ENCODE measurements at regions not wholly inside any gene's neighbourhood (a gene's known extent, or its start where the extent isn't known, plus 50 kb on each side); places are given as distances from the start of the nearest gene placed in this dataset.

DNA sequence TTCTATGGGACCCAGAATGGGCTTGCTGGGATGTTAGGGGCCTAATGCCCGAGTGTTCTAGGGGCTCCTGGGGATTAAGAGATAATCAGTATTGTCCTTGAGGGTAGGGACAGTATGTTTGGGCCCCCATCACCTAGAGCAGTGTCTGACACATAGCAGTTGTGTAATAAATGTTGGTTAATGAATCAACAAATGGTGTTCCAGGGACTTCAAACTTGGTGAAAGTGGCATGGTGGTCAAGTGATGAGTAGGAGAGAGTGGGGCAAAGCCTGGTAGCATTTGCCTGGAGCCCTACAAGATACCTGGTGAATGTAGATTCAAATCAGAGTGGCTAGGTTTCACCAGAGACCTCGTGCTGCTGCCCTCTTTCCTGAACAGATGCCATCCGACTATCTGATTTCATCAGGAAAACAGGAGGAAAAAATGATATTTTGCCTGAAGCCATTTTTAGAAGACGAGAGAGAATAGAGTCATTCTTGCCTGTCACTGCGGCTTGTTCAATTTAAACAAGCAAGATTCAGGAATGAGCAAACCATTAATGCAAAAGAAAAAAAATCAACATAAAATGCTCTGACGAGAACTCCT lies 117.3 kb downstream of the RPL22L1 start:
- no peak for DNase-seq (ENCODE audit: low spot score)

DNA sequence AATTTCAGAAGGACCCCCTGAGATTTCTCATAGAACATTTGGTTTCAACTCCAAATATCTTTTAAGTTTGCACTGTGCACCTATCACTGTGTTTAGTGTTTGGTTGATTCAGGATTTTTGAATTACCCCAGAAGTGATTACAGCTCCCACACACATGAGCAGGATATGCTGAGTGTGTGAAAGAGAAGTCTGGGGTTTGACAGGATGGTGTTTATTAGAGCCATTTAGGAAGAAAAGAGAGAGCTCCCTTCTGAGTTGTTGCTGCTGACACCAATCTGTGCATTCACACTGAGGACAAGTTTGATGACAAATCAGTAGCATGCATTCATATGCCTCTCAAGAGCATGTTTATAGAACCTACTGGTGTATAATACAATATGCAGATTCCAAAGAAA lies 118.1 kb downstream of the RPL22L1 start:
- no peak for DNase-seq (ENCODE audit: low spot score)

DNA sequence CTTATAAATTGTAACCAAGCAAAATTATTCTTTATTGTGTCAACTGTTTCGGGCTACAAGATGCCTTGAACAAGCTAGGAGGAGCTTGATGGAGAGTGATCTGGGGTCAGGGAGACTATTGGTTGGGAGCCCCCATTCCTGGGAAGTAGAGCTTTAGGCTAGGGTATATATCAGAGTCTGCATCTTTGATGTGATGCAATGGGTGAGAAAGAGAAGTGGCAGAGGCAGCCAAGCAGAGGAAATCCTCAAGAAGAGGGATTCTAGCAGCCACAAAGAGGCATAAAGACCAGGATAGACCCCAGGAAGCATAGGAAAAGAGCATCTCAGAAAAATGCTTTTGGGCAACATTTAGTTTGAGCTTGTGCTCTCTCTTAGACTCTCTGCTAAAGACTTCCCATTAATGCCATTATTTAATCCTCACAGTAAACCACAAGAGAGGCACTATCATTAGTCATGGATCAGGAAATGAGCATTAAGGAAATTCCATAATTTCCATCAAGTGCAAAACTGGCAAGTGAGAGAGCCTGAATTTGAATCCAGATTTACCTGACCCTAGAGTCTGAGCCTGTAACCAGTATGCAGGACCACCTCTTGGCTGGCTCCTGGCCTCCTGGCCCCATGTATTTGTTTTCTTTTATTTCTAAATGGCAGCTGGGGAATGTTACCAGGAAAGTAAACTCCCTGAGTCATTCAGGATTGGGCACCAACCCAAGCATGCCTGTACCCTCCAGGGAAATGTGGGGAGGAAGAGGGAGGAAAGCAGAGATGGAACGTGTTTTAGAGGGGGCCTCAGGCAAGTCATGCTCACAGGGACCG lies 118.7 kb downstream of the RPL22L1 start:
- no peak for DNase-seq (ENCODE audit: low spot score)

DNA sequence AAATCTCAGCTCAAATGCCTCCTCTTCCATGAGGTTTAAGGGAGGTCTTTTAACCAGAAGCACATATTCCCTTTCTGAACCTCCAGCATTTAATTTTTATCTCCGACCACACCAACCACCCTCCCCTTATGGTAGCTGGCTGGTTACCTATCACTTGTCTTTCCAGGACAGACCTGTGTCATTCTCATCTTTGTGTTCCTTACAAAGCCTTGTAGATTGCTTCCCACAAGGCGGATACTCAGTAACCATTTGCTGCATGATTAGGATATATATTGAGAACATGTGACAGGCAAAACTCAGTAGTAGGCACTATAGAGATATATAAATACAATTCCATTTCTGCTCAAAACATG lies 119.5 kb downstream of the RPL22L1 start:
- no peak for DNase-seq (ENCODE audit: low spot score)

DNA sequence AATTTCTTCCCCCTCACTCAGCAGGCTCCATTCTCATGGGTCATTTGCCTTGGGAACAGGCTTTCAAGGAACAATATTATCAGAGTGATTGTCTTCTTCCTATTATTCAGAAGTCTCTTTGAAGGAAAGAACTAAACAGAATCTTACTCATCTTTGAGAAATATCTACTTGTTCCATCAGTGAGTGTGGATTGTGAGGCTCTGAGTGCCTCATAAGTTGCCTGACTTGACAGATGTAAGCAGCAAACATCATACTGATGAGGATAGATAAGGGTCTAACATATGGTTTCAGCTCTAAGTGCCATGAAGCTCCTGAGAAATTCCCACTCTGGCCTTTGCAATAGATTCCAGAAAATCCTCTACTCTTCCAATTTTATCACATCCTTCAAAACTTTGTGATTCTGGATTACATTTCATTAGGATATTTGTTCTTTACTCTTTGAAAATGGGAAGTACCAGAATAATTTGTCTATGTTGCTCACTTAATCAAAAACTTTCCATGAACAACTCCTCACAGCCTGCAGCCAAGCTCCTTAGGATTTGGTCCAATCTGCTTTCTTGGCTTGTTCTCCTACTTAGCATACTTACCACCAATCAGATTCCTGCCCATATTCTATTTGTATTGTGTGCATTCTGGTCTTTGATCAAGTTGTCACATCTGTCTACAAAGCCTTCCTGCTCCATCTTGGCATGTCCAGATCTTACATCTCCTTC lies 120.1 kb downstream of the RPL22L1 start:
- DNase-seq (ENCODE audit: low spot score), result no peak

DNA sequence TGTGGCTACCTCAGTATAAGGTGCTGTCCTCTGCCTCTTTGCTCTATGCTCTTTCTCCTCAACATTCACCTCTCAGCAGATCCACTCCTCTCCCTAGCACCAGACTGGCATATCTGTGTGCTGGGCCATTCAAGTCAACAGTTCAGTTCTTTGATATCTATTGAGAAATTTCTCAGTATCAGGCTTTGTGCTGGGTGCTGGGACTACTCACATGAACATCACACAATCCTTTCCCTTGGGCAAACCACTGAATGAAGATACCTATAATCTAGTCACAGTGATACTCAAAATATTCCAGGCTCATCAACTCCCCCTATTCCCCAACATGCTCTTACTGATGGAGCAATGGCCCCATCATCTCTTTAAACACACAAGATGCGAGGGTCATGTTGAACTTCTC lies 120.8 kb downstream of the RPL22L1 start:
- no peak for DNase-seq (ENCODE audit: low spot score)

DNA sequence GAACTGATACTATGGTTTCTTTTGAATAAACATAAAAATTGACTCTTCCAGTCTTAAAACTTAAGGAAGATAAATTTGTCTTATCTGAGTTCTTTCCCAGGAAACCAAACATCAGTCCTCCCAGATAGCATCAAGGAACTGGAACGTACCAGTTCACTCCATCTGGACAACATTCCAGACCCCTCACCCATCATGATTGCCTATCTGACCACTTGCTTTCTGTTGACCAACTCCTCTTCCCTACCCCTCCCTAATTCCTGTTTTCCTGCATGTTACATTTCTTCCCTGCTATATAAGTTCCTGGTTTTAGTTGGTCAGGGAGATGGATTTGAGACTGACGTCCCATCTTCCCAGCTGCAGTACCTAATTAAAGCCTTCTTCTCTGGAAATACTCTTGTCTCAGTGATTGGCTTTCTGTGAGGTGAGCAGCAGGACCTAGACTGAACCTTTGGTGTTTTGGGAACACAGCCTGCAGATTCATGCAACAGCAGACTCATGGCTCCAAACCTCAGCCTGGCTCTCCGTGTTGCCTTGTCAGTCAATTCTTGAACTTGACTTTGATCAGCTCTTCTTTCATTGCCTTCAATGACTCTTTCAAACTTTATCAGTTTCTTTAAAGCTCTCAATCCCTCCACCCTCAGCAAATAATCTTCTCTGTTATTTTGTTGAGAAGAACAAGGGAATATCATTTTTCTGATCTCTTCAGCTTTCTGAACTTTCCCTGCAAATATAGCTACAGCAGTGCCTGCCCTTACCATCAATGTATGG lies 123.6 kb downstream of the RPL22L1 start:
- no peak for DNase-seq (ENCODE audit: low spot score)

DNA sequence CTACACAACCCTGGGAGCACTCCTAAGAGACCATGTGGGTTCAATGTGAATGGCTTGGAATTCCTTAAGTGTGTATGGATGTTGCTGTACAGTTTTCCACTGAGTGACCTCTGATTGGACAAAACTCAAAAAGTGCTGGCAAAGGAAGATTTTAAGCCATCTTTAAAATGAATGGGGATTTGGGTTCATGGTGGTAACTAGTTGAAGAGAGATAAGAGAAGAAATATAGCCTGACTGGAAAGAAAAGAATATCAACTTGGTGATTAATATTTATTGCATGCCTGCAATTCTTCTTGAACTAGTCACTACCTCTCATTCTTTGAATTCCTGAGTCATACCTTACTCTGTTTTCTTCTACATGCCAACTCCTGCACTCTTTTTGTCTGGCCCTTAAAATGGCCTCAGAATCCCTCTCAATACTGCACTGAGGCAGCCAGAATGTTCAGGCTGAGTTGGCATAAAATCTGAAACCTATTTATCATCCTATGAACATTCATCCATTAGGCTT lies 124.7 kb downstream of the RPL22L1 start:
- DNase-seq (ENCODE audit: low spot score), result no peak

DNA sequence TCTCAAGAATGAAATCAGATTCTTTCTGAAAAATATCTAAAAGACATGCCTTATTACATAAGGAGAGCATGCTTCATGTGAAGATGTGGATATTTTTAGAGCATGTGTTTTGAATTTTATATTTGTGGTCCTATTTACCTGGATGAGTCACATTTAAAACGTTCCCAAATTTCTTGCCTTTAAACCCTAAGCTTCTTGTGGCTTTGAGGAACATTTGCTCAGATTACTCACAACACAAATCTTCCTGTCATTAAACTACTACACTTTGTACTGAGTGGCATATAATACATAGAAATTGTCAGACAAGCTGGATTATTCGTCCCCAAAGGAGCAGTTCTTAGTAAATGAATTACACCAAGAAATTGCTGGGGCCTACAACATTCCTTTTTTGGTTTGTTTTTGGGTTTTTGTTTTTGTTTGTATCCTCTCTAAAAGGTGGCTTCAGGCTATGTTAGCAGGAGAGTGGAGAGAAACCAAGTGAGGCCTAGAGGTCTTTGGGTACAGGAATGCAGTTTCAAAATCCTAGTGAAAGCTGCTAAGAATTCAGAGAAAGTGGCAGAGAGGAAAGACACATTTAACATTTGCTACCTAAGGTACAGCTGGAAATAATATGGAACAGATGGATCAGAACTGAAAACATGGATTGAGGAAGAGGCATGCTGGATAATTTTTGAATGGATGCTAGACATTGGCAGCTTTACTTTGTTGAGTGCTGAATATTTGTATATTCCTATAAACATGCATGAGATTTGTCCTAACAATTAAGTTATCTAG lies 128.1 kb downstream of the RPL22L1 start:
- no peak for DNase-seq (ENCODE audit: low spot score)

DNA sequence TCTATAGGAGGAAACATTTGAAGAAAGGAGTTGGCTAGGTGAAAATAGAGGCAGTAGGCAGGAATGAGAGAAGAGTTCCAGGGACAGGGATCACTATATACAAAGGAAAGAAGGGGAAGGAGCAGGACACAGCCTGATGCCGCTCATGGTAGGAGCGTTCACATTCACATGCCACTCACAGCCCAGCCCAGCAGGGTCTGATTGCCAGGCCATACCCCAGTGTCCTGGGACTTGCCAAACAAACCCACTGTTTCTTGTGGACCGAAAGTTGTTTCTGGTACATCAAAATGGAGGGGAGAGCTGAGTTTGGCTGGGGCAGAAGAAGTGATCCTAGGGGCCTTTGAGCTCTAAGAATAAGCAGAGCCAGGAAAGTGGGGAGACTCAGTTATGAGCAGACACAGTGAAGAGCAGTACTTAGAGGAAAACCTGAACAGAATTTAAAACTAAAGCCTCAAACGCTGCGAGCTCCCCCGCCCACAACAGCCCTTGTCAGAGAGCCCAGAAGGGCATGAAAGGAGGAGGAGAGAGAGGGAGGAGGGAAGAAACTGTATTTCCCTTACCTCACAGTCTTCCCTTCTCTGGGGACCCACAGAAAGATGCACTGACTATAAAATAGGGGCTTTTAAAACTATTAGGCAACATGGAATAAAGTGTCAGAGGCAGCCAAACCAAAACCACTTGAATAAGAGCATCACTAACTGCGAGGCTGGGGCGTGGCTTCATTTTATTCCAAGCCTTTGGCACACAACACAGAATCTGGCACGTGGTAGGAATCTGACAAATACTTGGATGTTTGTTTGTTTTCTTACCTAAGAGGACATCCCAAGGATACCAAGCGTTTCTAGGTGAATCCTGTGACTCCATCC lies 129.0 kb downstream of the RPL22L1 start:
- DNase-seq (ENCODE audit: low spot score), result no peak

DNA sequence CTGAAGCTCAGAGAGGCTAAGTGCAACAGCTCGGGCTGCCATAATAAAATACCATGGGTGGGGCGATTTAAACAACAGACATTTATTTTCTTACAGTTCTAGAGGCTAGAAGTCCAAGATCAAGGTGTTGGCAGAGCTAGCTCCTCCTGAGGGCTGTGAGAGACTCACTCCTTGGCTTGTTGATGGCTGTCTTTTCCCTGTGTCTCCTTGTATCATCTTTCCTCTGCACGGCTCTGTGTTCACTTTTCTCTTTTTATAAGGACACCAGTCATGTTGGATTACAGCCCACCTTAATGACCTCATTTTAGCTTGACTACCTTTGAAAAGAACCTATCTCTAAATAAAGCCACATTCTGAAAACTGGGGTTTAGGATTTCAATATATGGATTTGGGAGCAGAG lies 129.7 kb downstream of the RPL22L1 start:
- no peak for DNase-seq (ENCODE audit: low spot score)

DNA sequence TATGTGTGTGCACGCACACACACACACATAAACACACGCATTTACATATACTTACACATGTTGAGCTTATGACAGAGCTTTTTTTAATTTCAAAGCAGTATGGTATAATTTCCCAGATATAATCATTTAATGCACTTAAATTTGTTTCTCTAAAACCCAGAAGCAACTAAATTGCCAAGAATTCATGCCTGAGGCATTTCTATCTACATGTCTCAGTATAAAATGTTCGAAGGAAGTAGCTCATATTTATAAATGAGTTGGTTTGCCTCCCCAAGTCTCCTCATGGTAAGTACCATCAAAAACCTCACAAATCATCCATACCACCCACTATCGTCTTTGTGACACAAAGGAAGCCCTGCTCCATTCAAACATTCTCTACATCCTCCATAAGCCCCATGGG lies 130.6 kb downstream of the RPL22L1 start:
- no peak for DNase-seq (ENCODE audit: low spot score)

DNA sequence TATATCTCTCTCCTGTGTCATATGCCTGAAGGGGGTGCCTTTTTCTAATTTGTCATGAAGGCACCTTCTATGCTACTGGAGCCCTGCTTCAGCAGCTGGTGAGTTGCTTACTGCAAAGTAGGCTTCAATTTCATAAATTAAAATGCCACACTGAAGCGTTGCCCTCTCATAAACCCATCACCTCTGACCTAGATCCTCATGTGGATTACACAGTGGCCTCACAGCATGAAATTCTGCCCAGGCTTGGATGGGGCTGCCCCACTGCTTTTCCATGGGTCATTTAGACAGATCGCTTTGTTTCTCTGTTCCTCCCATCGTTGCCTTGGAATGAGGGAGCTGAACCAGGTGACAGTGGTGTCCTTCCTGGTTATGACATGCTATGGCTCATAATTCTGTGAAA lies 131.2 kb downstream of the RPL22L1 start:
- DNase-seq (ENCODE audit: low spot score), result no peak

DNA sequence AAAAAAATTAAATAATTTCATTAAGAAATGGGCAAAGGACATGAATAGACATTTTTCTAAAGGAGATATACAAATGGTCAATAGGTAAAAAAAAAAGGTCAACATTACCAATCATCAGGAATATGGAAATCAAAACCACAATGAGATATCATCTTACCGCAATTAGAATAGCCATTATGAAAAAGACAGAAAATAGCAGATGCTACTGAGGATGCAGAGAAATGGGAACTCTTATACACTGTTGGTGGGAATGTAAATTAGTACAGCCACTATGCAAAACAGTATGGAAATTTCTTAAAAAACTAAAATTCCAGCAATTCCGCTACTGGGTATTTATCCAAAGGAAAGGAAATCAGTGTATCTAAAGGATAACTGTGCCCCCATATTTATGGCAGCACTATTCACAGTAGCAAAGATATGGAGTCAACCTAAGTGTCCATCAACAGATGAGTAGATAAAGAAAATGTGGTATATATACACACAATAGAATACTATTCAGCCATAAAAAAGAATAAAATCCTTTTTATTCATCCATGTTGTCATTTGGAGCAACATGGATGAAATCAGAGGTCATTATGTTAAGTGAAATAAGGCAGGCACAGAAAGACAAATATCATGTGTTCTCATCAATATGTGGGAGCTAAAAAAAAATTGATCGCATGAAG lies 132.4 kb downstream of the RPL22L1 start:
- DNase-seq (ENCODE audit: low spot score), result no peak

DNA sequence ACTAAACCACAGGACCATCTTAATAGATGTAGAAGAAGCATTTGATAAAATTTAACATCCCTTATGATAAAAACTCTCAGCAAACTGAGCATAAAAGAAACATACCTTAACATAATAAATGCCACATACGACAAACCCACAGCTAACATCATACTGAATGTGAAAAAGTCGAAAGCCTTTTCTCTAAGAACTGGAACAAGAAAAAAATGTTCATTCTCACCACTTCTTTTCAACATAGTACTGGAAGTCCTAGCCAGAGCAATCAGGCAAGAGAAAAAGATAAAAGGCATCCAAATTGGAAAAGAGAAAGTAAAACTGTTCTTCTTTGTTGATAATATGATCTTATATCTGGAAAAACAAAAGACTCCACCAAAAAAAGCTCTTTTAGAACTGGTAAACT lies 134.2 kb downstream of the RPL22L1 start:
- no peak for DNase-seq (ENCODE audit: low spot score)

DNA sequence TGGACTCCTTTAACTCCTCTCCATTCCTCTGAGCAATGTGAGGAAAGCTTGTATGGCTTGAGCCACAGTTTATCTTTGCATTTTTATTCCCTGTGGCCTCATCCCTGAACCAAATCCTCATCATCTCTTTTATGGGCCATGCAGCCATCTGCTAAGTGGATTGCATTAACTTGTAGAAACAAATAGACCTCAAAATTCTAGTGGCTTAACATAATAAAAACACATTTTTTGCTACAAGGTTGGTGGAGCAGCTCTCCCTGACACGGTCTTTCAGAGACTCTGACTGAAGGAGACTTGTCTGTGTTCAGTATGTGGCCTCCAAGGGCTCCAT lies 135.3 kb downstream of the RPL22L1 start:
- no peak for DNase-seq (ENCODE audit: low spot score)

DNA sequence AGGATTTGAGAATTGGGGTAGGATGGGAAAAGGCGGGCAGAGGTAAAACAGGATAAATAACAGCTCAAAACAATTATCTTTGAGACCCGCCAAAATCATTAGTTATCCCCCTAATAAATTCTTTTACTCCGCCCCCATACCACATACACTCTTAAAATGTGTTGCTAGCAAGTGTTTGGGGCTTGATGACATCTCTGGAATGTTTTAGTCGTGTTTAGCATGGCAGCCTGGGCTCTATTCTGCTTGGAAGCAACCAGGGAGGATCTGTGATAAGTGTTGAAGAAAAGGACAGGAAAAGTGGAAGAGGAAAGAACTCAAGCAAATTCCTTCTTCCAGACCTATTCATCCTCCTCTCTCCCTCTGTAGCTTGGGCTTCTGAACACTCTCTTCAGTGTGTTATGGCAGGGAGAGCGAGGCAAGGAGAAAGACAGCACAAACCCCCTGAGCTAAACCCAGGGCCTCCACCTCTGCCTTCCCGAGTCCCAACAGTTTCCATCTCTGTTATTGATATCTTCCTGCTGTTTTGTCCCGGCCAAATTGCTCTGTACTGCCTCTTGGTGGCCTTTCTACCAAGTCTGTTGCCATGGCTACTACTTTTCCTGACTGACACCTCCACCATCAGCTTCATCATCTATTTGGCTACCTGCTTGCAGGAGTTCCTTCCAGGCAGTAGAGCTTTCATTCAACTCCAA lies 135.8 kb downstream of the RPL22L1 start:
- no peak for DNase-seq (ENCODE audit: low spot score)

DNA sequence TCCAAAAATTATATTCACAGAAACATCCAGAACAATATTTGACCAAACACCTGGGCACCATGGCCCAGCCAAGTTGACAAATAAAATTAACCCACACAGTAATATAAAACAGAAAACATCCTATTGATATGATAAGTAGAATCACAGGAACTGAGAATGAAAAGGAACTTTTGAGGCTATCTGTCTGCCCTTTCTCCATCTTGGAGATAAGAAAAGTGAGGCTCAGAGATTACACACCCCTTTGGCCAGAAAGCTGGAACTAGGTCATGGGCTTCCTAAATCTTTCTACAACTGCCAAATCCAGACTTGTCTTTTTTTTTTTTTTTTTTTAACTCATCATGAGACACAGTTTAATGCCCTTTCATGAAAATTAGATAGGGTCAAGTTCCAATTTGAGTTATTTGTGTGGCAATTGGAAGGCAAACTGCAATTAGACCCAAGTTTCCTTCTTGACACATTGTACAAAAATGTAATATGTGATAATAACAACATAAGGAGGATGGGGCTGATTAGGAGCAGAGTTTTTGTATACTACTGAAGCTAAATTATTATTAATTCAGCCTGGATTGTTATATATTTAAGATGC lies 137.2 kb downstream of the RPL22L1 start:
- DNase-seq (ENCODE audit: low spot score), result no peak

DNA sequence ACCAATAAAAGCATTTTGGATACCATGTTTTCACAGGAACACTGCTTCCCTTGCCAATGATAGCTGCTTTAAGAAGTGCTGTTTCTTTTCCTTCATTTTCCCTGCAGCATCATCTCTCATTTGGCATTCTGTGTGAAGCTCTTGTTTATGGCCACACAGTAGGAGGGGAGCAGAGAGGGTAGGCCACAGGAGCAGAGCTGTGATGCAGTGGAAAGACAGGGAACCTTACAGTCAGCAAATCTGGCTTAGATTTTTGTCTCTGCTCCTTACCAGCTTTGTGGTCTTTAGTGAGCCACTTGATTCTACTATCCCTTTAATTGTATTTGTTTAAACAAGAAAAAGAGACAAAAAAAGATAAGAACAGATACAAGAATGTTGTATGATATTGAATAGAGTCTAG lies 138.7 kb downstream of the RPL22L1 start:
- no peak for DNase-seq (ENCODE audit: low spot score)

Measured in HuH-7 (cell line).